Naive thymus-derived CD4-positive, alpha-beta T cell (primary cell): ENCODE measurements at regions not wholly inside any gene's neighbourhood (a gene's known extent, or its start where the extent isn't known, plus 50 kb on each side); places are given as distances from the start of the nearest gene placed in this dataset.

ENCODE experiments used
- ATAC-seq: fragments of 150-1000 bp; cut with Tn5 transposase; 2 replicates; pipeline ENCODE4 v1.10.0; 2021; ENCODE audit warnings: mild to moderate bottlenecking, moderate library complexity
- CTCF ChIA-PET: fragments of 350-600 bp; sonication (Branson Sonifier 250); formaldehyde crosslinking; loops from one replicate; lab custom pipeline; 2021; ENCODE audit warnings: antibody characterized with exemption; lab: Charles Lee
- POLR2A ChIA-PET: fragments of 350-600 bp; sonication (Branson Sonifier 250); formaldehyde crosslinking; loops from one replicate; lab custom pipeline; 2021; ENCODE audit warnings: antibody characterized with exemption, inconsistent platforms; lab: Charles Lee
- DNase-seq, 9 donors: peaks; one replicate each; pipeline versions ENCODE4 v3.0.0 to v3.0.0-alpha.2; 2020 to 2022; ENCODE audit warnings: mixed read lengths in 1 of 9
- H3K27ac ChIP-seq: one replicate; pipeline ENCODE4 v1.7.0; 2013; ENCODE audit warnings: mild to moderate bottlenecking, low read depth, low read length, moderate library complexity
- H3K27me3 ChIP-seq, 2 donors: one replicate each; pipeline ENCODE4 v1.7.0; 2013; ENCODE audit warnings: low read length in 2 of 2, mild to moderate bottlenecking in 2 of 2, moderate library complexity in 2 of 2; ENCODE audit not compliant: control insufficient read depth in 2 of 2, insufficient read depth in 2 of 2
- H3K36me3 ChIP-seq, 3 experiments: 1 replicate in 2 of 3; 2 replicates in 1 of 3; pipeline ENCODE4 v1.7.0; 2013; ENCODE audit warnings: low read length in 3 of 3, mild to moderate bottlenecking in 3 of 3, moderate library complexity in 1 of 3; ENCODE audit not compliant: insufficient read depth in 3 of 3, control insufficient read depth in 2 of 3
- H3K4me1 ChIP-seq, 2 donors: one replicate each; pipeline ENCODE4 v1.7.0; 2013; ENCODE audit warnings: low read length in 2 of 2, mild to moderate bottlenecking in 2 of 2, moderate library complexity in 1 of 2; ENCODE audit not compliant: control insufficient read depth in 2 of 2, insufficient read depth in 2 of 2
- H3K4me3 ChIP-seq: 2 replicates; pipeline ENCODE4 v1.7.0; 2013; ENCODE audit warnings: mild to moderate bottlenecking, low read length
- H3K9me3 ChIP-seq, 3 experiments: 1 replicate in 2 of 3; 2 replicates in 1 of 3; pipeline ENCODE4 v1.7.0; 2013; ENCODE audit warnings: low read length in 3 of 3; ENCODE audit not compliant: control insufficient read depth in 2 of 3
- H3K27ac Mint-ChIP-seq, 9 donors: one replicate each; pipeline ENCODE4 v1.8.0; 2020 to 2022; ENCODE audit warnings: mixed read lengths in 9 of 9, mild to moderate bottlenecking in 8 of 9, moderate library complexity in 5 of 9, inconsistent platforms in 2 of 9
- H3K27me3 Mint-ChIP-seq, 5 donors: one replicate each; pipeline ENCODE4 v1.8.0; 2021 to 2022; ENCODE audit warnings: mixed read lengths in 5 of 5, mild to moderate bottlenecking in 1 of 5
- H3K36me3 Mint-ChIP-seq, 5 donors: one replicate each; pipeline ENCODE4 v1.8.0; 2020 to 2022; ENCODE audit warnings: mixed read lengths in 5 of 5, mild to moderate bottlenecking in 3 of 5, inconsistent platforms in 1 of 5
- H3K4me1 Mint-ChIP-seq, 7 donors: one replicate each; pipeline ENCODE4 v1.8.0; 2020 to 2022; ENCODE audit warnings: mixed read lengths in 7 of 7, mild to moderate bottlenecking in 3 of 7, inconsistent platforms in 1 of 7
- H3K4me3 Mint-ChIP-seq, 10 donors: one replicate each; pipeline ENCODE4 v1.8.0; 2020 to 2022; ENCODE audit warnings: mild to moderate bottlenecking in 10 of 10, mixed read lengths in 10 of 10, moderate library complexity in 6 of 10, inconsistent platforms in 2 of 10
- H3K9me3 Mint-ChIP-seq, 11 donors: one replicate each; pipeline ENCODE4 v1.8.0; 2020 to 2022; ENCODE audit warnings: mixed read lengths in 11 of 11, mild to moderate bottlenecking in 4 of 11, inconsistent platforms in 1 of 11, moderate library complexity in 1 of 11
- intact Hi-C, 2 donors: fragments of 100-400 bp; cut with micrococcal nuclease; formaldehyde crosslinking; loops; one replicate each; pipeline ENCODE4 v1.15.1; 2023

DNA sequence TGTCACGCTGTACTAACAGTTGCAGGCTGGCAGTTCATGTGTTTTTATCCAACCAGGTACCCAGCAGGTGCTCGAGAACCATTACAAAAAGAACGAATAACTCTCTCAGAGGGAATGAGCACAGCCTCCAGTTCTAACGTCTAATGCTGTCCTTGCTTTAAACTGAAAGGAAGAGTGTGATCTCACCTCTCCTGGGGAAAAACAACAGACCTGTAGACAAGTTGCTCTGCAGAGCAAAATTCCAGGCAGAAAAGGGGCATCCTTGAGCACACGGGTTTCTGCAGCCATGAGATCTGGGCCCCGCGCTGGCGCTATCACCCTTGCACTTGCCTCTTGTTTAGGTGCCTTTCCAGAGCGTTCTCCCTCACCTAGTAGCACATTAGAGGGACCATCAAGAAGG, 92.5 kb upstream of the DNAH5 start:
- H3K36me3 Mint-ChIP-seq, result peaks cover 0 to 4% (median 0%) of the 10 kb centered on the region in 5 donors
- ATAC-seq (no peak), DNase-seq (no peak)
- H3K27ac ChIP-seq, result no peak overlapping the region
- CTCF ChIA-PET, result no interaction called here
- peaks cover 0 to 5% (median 2%) of the 10 kb centered on the region in 11 donors for H3K9me3 Mint-ChIP-seq
- H3K27me3 ChIP-seq, result no peaks in the 10 kb centered on the region
- no peak overlapping the region for H3K4me3 ChIP-seq
- H3K27me3 Mint-ChIP-seq, result peaks cover 6 to 24% (median 8%) of the 10 kb centered on the region in 5 donors
- no peak overlapping the region for H3K4me3 Mint-ChIP-seq
- POLR2A ChIA-PET, result no interaction called here
- intact Hi-C loops, result no loop called here
- H3K9me3 ChIP-seq, result no peaks in the 10 kb centered on the region
- H3K4me1 Mint-ChIP-seq, result peaks cover 0 to 11% (median 0%) of the 10 kb centered on the region in 7 donors
- no peaks in the 10 kb centered on the region for H3K36me3 ChIP-seq
- H3K27ac Mint-ChIP-seq, result no peak overlapping the region
- H3K4me1 ChIP-seq, result no peaks in the 10 kb centered on the region

DNA sequence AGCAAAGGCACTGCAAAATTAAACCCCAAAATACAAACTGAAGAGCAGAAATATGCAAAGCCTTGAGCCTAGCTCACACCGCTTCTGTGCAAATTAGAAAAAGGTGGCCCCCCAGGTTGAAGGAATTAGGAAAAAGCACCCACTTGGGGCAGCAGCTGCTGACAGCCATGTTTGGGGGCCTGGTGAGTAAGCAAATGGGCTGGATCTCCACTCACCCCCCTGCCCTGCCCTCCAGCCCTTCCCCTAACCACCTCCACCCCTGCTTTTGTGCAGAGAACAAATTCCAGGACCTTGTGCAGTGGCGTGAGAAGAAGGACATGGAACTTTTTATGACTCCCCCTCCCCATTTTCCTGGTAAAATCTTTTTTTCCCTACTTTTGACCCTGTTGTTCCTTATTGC, 92.0 kb upstream of the DNAH5 start:
- no peak overlapping the region for H3K4me3 Mint-ChIP-seq
- H3K27me3 Mint-ChIP-seq, result peaks cover 6 to 24% (median 8%) of the 10 kb centered on the region in 5 donors
- ChIA-PET CTCF (no interaction called here), POLR2A (no interaction called here)
- Histone ChIP-seq H3K4me1 (no peaks in the 10 kb centered on the region), H3K4me3 (no peak overlapping the region), H3K36me3 (no peaks in the 10 kb centered on the region), H3K27me3 (no peaks in the 10 kb centered on the region), H3K27ac (no peak overlapping the region), H3K9me3 (peaks cover 0 to 3% (median 0%) of the 10 kb centered on the region in 3 experiments)
- intact Hi-C loops, result no loop called here
- peaks cover 0 to 11% (median 0%) of the 10 kb centered on the region in 7 donors for H3K4me1 Mint-ChIP-seq
- H3K36me3 Mint-ChIP-seq, result peaks cover 0 to 4% (median 0%) of the 10 kb centered on the region in 5 donors
- ATAC-seq (no peak), DNase-seq (no peak)
- H3K9me3 Mint-ChIP-seq, result peaks cover 0 to 5% (median 2%) of the 10 kb centered on the region in 11 donors
- H3K27ac Mint-ChIP-seq, result no peak overlapping the region

DNA sequence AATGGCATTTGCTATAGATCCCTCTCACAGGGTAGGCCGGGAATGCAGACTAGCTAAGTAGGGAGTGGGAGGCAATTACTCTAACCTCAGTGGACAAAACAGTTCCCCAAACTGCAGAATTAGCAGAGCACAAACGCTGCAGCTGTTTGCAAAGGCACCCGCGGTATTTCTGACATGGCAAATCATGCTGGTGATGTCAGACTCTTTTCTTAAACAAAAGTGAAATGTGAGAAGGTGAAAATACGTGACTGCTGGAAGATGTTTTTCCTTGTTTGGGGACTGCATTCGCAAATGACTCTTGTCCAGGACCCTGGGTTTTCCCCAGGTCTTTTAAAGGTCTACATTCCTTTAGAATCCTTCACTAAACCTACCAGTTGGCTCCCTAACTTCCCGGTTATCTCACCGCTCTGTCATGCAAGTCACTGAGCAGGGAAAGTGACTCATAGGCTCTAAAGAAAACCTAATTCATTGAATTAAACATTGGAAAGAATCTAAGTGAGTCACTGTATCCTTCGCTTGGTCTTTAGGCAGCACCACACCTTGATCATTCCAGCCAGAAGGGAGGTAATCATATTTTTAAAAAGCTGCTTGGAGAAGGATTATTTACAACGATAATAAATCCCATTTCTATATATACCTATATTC, 91.5 kb upstream of the DNAH5 start:
- ChIA-PET POLR2A (no interaction called here), CTCF (no interaction called here)
- peaks cover 6 to 24% (median 8%) of the 10 kb centered on the region in 5 donors for H3K27me3 Mint-ChIP-seq
- ATAC-seq (no peak), DNase-seq (no peak)
- H3K36me3 ChIP-seq, result no peaks in the 10 kb centered on the region
- H3K27me3 ChIP-seq, result no peaks in the 10 kb centered on the region
- H3K36me3 Mint-ChIP-seq, result peaks cover 0 to 4% (median 0%) of the 10 kb centered on the region in 5 donors
- peaks cover 0 to 5% (median 2%) of the 10 kb centered on the region in 11 donors for H3K9me3 Mint-ChIP-seq
- H3K4me3 ChIP-seq, result no peak overlapping the region
- H3K4me3 Mint-ChIP-seq, result no peak overlapping the region
- H3K27ac ChIP-seq, result no peak overlapping the region
- H3K4me1 ChIP-seq, result no peaks in the 10 kb centered on the region
- intact Hi-C loops, result no loop called here
- no peak overlapping the region for H3K27ac Mint-ChIP-seq
- peaks cover 0 to 3% (median 0%) of the 10 kb centered on the region in 3 experiments for H3K9me3 ChIP-seq
- H3K4me1 Mint-ChIP-seq, result peaks cover 0 to 11% (median 0%) of the 10 kb centered on the region in 7 donors

DNA sequence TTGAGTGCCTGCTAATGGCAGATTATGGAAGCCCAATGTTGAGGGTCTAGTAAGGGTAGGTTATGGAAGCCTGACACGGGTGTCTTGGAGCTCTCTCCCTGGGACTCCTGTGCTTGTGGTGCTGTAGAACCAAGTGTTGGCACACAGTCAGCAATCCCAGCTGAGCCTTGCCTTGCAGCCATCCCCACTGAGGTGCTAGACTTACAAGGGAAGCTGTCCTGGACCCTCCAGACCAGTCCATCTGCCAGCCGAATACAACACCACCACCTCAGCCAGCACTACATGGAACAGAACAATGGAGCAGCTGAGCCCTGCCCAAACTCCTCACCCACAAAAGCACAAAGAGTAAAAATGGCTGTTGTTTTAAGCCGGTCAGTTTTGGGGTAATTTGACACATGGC, 90.5 kb upstream of the DNAH5 start:
- peaks cover 0 to 9% (median 2%) of the 10 kb centered on the region in 11 donors for H3K9me3 Mint-ChIP-seq

DNA sequence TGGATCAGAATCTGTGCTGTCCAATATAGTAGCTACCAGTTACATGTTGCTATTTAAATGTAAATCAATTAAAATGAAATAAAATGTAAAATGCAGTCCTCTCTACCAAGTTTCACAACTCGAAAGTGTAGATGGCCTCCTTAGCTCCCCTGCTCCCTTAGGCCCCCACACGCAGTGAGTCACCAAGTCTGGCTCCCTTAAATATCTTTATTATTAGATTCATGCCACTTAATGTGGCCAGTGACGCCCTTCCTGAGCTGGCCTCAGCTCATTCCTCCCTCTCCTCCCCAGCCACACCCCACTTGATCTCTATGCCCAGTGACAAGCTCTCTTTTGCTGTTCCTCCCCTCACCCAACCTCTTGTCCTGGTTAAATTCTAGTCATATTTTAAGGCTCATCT, 88.4 kb upstream of the DNAH5 start:
- Mint-ChIP-seq H3K27ac (no peak overlapping the region), H3K4me1 (peaks cover 0 to 11% (median 0%) of the 10 kb centered on the region in 7 donors), H3K36me3 (peaks cover 0 to 4% (median 0%) of the 10 kb centered on the region in 5 donors), H3K9me3 (peaks cover 0 to 19% (median 4%) of the 10 kb centered on the region in 11 donors), H3K27me3 (peaks cover 8 to 29% (median 10%) of the 10 kb centered on the region in 5 donors), H3K4me3 (no peak overlapping the region)
- H3K4me3 ChIP-seq, result no peak overlapping the region
- H3K9me3 ChIP-seq, result peaks cover 0 to 3% (median 0%) of the 10 kb centered on the region in 3 experiments
- CTCF ChIA-PET, result no interaction called here
- H3K27ac ChIP-seq, result no peak overlapping the region
- ATAC-seq, result no peak
- POLR2A ChIA-PET, result no interaction called here
- intact Hi-C loops, result no loop called here
- DNase-seq, result no peak
- H3K36me3 ChIP-seq, result no peaks in the 10 kb centered on the region
- H3K27me3 ChIP-seq, result no peaks in the 10 kb centered on the region
- no peaks in the 10 kb centered on the region for H3K4me1 ChIP-seq

More for the DNA sequence above, 90.5 kb upstream of the DNAH5 start:
- H3K4me1 ChIP-seq, result no peaks in the 10 kb centered on the region
- H3K27me3 ChIP-seq, result no peaks in the 10 kb centered on the region
- Mint-ChIP-seq H3K36me3 (peaks cover 0 to 4% (median 0%) of the 10 kb centered on the region in 5 donors), H3K4me1 (peaks cover 0 to 11% (median 0%) of the 10 kb centered on the region in 7 donors), H3K4me3 (no peak overlapping the region), H3K27ac (no peak overlapping the region), H3K27me3 (peaks cover 8 to 29% (median 10%) of the 10 kb centered on the region in 5 donors)
- ChIA-PET POLR2A (no interaction called here), CTCF (no interaction called here)
- H3K9me3 ChIP-seq, result peaks cover 0 to 3% (median 0%) of the 10 kb centered on the region in 3 experiments
- intact Hi-C loops, result no loop called here
- no peak overlapping the region for H3K27ac ChIP-seq
- no peaks in the 10 kb centered on the region for H3K36me3 ChIP-seq
- ATAC-seq, result no peak
- no peak for DNase-seq
- H3K4me3 ChIP-seq, result no peak overlapping the region

DNA sequence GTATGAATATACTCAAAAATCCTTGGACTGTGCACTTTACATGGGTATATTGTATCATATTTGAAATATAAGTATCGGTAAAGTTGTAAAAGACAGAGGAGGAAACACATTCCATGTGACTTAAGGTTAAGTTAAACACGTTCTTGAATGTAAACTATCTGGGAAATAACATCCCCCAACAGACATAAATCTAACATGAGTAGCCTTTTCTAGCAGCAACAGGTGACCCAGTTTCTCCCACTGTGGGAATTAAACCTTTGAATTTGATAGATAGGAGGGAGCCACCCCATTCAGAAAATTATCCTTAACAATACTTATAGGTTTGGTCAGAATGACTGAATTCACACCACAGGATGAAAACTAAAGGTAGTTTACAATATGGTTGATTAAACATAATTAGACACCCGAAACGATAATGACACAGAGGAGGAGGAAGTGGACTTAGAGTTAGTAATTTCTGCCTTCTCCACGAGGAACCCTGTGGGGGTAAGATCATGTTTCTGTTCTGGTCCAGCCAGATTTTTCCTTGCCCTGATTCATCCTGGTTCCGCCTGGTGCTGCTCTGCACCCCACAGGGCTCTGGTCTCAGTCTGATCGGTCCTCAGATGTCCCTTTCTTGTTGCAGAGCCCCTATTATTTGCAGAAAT, 84.6 kb upstream of the DNAH5 start:
- no peak for ATAC-seq
- H3K4me3 Mint-ChIP-seq, result no peak overlapping the region
- H3K9me3 ChIP-seq, result peaks cover 0 to 3% (median 0%) of the 10 kb centered on the region in 3 experiments
- no peaks in the 10 kb centered on the region for H3K4me1 ChIP-seq
- no peak overlapping the region for H3K27ac ChIP-seq
- intact Hi-C loops, result no loop called here
- DNase-seq, result no peak
- ChIA-PET CTCF (no interaction called here), POLR2A (no interaction called here)
- no peaks in the 10 kb centered on the region for H3K27me3 ChIP-seq
- no peaks in the 10 kb centered on the region for H3K36me3 ChIP-seq
- no peaks in the 10 kb centered on the region for H3K4me1 Mint-ChIP-seq
- no peak overlapping the region for H3K4me3 ChIP-seq
- peaks cover 0 to 10% (median 4%) of the 10 kb centered on the region in 5 donors for H3K27me3 Mint-ChIP-seq
- peaks cover 0 to 1% (median 0%) of the 10 kb centered on the region in 5 donors for H3K36me3 Mint-ChIP-seq
- H3K9me3 Mint-ChIP-seq, result peaks cover 0 to 23% (median 3%) of the 10 kb centered on the region in 11 donors
- H3K27ac Mint-ChIP-seq, result no peak overlapping the region
